HCT116 (cell line): ENCODE measurements at regions not wholly inside any gene's neighbourhood (a gene's known extent, or its start where the extent isn't known, plus 50 kb on each side); places are given as distances from the start of the nearest gene placed in this dataset.

Experiments used
- ATF3 ChIP-seq: IDR thresholded peaks from 2 replicates; pipeline ENCODE4 v1.6.1; 2012
- CEBPB ChIP-seq: IDR thresholded peaks from 2 replicates; pipeline ENCODE4 v1.6.1; 2012; ENCODE audit warnings: low read depth
- CTCF ChIP-seq, 3 experiments: fragments of 200-600 bp in 1 of 3; sonication (generic) in 1 of 3; IDR thresholded peaks in 2 of 3; conservative IDR thresholded peaks in 1 of 3; 2 replicates each; pipeline ENCODE4 v1.5.1; 2012 to 2017; ENCODE audit warnings: low read depth in 2 of 3, low read length in 2 of 3, antibody characterized with exemption in 1 of 3, borderline replicate concordance in 1 of 3, control low read depth in 1 of 3, mild to moderate bottlenecking in 1 of 3, mixed read lengths in 1 of 3, mixed run types in 1 of 3, moderate library complexity in 1 of 3; ENCODE audit not compliant: insufficient read depth in 1 of 3
- EZH2 ChIP-seq: fragments of 200-600 bp; sonication (generic); IDR thresholded peaks from 2 replicates; pipeline ENCODE4 v1.6.1; 2017; ENCODE audit warnings: antibody characterized with exemption, mixed run types
- JUND ChIP-seq: IDR thresholded peaks from 2 replicates; pipeline ENCODE4 v1.6.1; 2012
- MAX ChIP-seq: IDR thresholded peaks from 2 replicates; pipeline ENCODE4 v1.6.1; 2012
- POLR2A ChIP-seq: IDR thresholded peaks from 2 replicates; pipeline ENCODE4 v1.7.0; 2011; ENCODE audit warnings: borderline replicate concordance; ENCODE audit not compliant: insufficient read depth, insufficient read length; ENCODE audit errors: extremely low read depth
- POLR2AphosphoS5 ChIP-seq: IDR thresholded peaks from 2 replicates; pipeline ENCODE4 v1.6.1; 2011; ENCODE audit warnings: mild to moderate bottlenecking, low read depth, low read length, moderate library complexity
- SRF ChIP-seq: IDR thresholded peaks from 2 replicates; pipeline ENCODE4 v1.6.1; 2012; ENCODE audit warnings: low read depth
- ZBTB33 ChIP-seq: IDR thresholded peaks from 2 replicates; pipeline ENCODE4 v1.6.1; 2011; ENCODE audit warnings: mild to moderate bottlenecking, low read length, moderate library complexity; ENCODE audit not compliant: insufficient replicate concordance; ENCODE audit errors: extremely low read depth

- no peak for TF ChIP-seq SRF
- TF ChIP-seq JUND: no peak
- no peak for TF ChIP-seq ZBTB33
- TF ChIP-seq CTCF (IDR thresholded peaks at IDR 0.05 in 2 of 3, conservative IDR thresholded peaks at IDR 0.05 in 1 of 3; ENCODE audit: borderline replicate concordance in 1 of 3, insufficient read depth in 1 of 3, low read depth in 2 of 3, low read length in 2 of 3): no peak
- no peak for TF ChIP-seq MAX
- TF ChIP-seq POLR2AphosphoS5: no peak
- no peak for TF ChIP-seq ATF3
- TF ChIP-seq EZH2: no peak
- no peak for TF ChIP-seq POLR2A
- TF ChIP-seq CEBPB: no peak
Measured at GRCh38 chr7:88432301-88432700, 125.6 kb upstream of the STEAP4 start.
